HepG2 (cell line): ENCODE measurements at regions not wholly inside any gene's neighbourhood (a gene's known extent, or its start where the extent isn't known, plus 50 kb on each side); places are given as distances from the start of the nearest gene placed in this dataset.

Source experiments
- KLF11 ChIP-seq: IDR thresholded peaks from 2 replicates; pipeline ENCODE4 v1.6.1; 2016; ENCODE audit warnings: missing compliant biosample characterization
- MED8 ChIP-seq: sonication (generic); formaldehyde crosslinking; IDR thresholded peaks from 2 replicates; pipeline ENCODE4 v1.8.1; 2023; ENCODE audit warnings: mild to moderate bottlenecking, missing genetic modification reagents; ENCODE audit not compliant: insufficient replicate concordance
- ZNF264 ChIP-seq: sonication (generic); formaldehyde crosslinking; IDR thresholded peaks from 2 replicates; pipeline ENCODE4 v1.4.0; 2020; ENCODE audit warnings: missing genetic modification reagents
- ZNF777 ChIP-seq: sonication (generic); formaldehyde crosslinking; IDR thresholded peaks from 2 replicates; pipeline ENCODE4 v1.4.0; 2020; ENCODE audit warnings: missing genetic modification reagents
- ZNF883 ChIP-seq: sonication (generic); formaldehyde crosslinking; IDR thresholded peaks from 2 replicates; pipeline ENCODE4 v1.5.1; 2020; ENCODE audit warnings: mild to moderate bottlenecking, missing genetic modification reagents; ENCODE audit errors: not compliant biosample characterization
- TF ChIP-seq, protein P1 (sequence below): sonication (generic); formaldehyde crosslinking; IDR thresholded peaks from 2 replicates; pipeline ENCODE4 v1.4.0; 2020; ENCODE audit warnings: missing genetic modification reagents
- TF ChIP-seq, protein P2 (sequence below): IDR thresholded peaks from 2 replicates; pipeline ENCODE4 v1.6.1; 2012; ENCODE audit warnings: low read depth, low read length, improper control_type of control experiment

DNA sequence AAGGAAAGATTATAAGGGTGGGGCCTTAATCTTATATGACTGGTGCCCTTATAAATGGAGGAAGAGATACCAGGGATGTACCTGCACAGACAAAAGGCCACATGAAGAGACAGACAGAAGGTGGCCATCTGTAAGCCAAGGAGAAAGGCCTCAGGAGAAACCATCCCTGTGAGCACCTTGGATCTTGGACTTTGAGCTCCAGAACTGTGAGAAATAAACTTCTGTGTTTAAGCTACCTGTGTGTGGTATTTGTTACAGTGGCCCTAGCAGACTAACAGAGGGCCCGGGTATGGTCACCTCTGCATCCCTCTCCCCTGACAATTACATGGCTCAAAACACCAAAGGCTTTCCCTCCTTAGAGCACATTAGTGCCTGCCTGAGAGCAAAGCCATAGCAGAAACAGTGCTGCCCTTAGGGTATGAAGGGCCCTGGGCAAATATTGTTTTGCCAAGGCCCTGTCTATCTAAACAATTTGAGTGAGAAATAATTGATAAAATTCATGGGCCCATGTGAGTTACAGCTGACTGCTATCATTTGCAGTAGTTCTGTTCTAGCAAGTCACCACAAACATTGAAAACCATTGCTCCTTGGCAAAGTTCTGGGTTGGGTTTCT, 109.3 kb upstream of the MYCN start (continued):
- TF ChIP-seq, protein P1, sequence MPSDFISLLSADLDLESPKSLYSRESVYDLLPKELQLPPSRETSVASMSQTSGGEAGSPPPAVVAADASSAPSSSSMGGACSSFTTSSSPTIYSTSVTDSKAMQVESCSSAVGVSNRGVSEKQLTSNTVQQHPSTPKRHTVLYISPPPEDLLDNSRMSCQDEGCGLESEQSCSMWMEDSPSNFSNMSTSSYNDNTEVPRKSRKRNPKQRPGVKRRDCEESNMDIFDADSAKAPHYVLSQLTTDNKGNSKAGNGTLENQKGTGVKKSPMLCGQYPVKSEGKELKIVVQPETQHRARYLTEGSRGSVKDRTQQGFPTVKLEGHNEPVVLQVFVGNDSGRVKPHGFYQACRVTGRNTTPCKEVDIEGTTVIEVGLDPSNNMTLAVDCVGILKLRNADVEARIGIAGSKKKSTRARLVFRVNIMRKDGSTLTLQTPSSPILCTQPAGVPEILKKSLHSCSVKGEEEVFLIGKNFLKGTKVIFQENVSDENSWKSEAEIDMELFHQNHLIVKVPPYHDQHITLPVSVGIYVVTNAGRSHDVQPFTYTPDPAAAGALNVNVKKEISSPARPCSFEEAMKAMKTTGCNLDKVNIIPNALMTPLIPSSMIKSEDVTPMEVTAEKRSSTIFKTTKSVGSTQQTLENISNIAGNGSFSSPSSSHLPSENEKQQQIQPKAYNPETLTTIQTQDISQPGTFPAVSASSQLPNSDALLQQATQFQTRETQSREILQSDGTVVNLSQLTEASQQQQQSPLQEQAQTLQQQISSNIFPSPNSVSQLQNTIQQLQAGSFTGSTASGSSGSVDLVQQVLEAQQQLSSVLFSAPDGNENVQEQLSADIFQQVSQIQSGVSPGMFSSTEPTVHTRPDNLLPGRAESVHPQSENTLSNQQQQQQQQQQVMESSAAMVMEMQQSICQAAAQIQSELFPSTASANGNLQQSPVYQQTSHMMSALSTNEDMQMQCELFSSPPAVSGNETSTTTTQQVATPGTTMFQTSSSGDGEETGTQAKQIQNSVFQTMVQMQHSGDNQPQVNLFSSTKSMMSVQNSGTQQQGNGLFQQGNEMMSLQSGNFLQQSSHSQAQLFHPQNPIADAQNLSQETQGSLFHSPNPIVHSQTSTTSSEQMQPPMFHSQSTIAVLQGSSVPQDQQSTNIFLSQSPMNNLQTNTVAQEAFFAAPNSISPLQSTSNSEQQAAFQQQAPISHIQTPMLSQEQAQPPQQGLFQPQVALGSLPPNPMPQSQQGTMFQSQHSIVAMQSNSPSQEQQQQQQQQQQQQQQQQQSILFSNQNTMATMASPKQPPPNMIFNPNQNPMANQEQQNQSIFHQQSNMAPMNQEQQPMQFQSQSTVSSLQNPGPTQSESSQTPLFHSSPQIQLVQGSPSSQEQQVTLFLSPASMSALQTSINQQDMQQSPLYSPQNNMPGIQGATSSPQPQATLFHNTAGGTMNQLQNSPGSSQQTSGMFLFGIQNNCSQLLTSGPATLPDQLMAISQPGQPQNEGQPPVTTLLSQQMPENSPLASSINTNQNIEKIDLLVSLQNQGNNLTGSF (CRISPR knock-in tag) = no peak
- TF ChIP-seq ZNF264 (CRISPR knock-in tag) (no peak), MED8 (CRISPR knock-in tag) (no peak), ZNF883 (CRISPR knock-in tag) (no peak), ZNF777 (CRISPR knock-in tag) (no peak), KLF11 (CRISPR knock-in tag) (no peak)
- TF ChIP-seq, protein P2, sequence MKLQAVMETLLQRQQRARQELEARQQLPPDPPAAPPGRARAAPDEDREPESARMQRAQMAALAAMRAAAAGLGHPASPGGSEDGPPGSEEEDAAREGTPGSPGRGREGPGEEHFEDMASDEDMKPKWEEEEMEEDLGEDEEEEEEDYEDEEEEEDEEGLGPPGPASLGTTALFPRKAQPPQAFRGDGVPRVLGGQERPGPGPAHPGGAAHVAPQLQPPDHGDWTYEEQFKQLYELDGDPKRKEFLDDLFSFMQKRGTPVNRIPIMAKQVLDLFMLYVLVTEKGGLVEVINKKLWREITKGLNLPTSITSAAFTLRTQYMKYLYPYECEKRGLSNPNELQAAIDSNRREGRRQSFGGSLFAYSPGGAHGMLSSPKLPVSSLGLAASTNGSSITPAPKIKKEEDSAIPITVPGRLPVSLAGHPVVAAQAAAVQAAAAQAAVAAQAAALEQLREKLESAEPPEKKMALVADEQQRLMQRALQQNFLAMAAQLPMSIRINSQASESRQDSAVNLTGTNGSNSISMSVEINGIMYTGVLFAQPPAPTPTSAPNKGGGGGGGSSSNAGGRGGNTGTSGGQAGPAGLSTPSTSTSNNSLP = no peak
